GM23338 (cell line): ENCODE measurements at regions not wholly inside any gene's neighbourhood (a gene's known extent, or its start where the extent isn't known, plus 50 kb on each side); places are given as distances from the start of the nearest gene placed in this dataset.
A peak's percentile ranks its signal among the peaks of the same experiment; 100 is the strongest.

ENCODE experiments used
- ATAC-seq: fragments of 200-7000 bp; cut with Tn5 transposase; 3 replicates; pipeline ENCODE4 v1.9.1; 2020
- DNase-seq: peaks from one replicate; pipeline ENCODE4 v3.0.0-alpha.2; 2015; ENCODE audit warnings: low spot score
- H2AFZ ChIP-seq: fragments of 200-600 bp; sonication (generic); 2 replicates; pipeline ENCODE4 v1.8.0; 2016; ENCODE audit warnings: antibody characterized with exemption, mild to moderate bottlenecking, moderate library complexity
- H3F3A ChIP-seq: fragments of 200-600 bp; sonication (generic); replicated peaks from 2 replicates; pipeline ENCODE4 v1.8.0; 2017; ENCODE audit warnings: antibody characterized with exemption, mixed run types, low read depth
- H3K27ac ChIP-seq: fragments of 200-600 bp; sonication (generic); 2 replicates; pipeline ENCODE4 v1.6.1; 2016; ENCODE audit warnings: low read depth
- H3K27me3 ChIP-seq: fragments of 200-600 bp; sonication (generic); 2 replicates; pipeline ENCODE4 v1.8.0; 2016; ENCODE audit warnings: mild to moderate bottlenecking, mixed run types, moderate library complexity; ENCODE audit not compliant: insufficient read depth
- H3K36me3 ChIP-seq: fragments of 200-600 bp; sonication (generic); 2 replicates; pipeline ENCODE4 v1.8.0; 2016; ENCODE audit warnings: mild to moderate bottlenecking; ENCODE audit not compliant: insufficient read depth
- H3K4me1 ChIP-seq: fragments of 200-600 bp; sonication (generic); 2 replicates; pipeline ENCODE4 v1.8.0; 2016; ENCODE audit warnings: mild to moderate bottlenecking, moderate library complexity; ENCODE audit not compliant: insufficient read depth
- H3K4me2 ChIP-seq: fragments of 200-600 bp; sonication (generic); 2 replicates; pipeline ENCODE4 v1.7.1; 2017; ENCODE audit warnings: mixed run types
- H3K4me3 ChIP-seq: fragments of 200-600 bp; sonication (generic); 2 replicates; pipeline ENCODE4 v1.6.1; 2016; ENCODE audit warnings: mixed run types
- H3K79me2 ChIP-seq: fragments of 200-600 bp; sonication (generic); replicated peaks from 2 replicates; pipeline ENCODE4 v1.8.0; 2017; ENCODE audit warnings: mild to moderate bottlenecking; ENCODE audit not compliant: insufficient read depth
- H3K9me2 ChIP-seq: fragments of 200-600 bp; sonication (generic); 2 replicates; pipeline ENCODE4 v1.8.0; 2017; ENCODE audit not compliant: insufficient read depth
- H4K20me1 ChIP-seq: fragments of 200-600 bp; sonication (generic); replicated peaks from 2 replicates; pipeline ENCODE4 v1.8.0; 2017; ENCODE audit warnings: mild to moderate bottlenecking; ENCODE audit not compliant: insufficient read depth
- H3K27ac Mint-ChIP-seq: 2 replicates; pipeline ENCODE4 v1.8.0; 2020; ENCODE audit warnings: inconsistent platforms, mild to moderate bottlenecking, moderate library complexity, mixed read lengths
- H3K27me3 Mint-ChIP-seq: 3 replicates; pipeline ENCODE4 v1.8.0; 2022; ENCODE audit warnings: low read depth, mild to moderate bottlenecking, moderate library complexity, mixed read lengths, inconsistent platforms; ENCODE audit not compliant: insufficient read depth, poor library complexity
- H3K36me3 Mint-ChIP-seq: 3 replicates; pipeline ENCODE4 v1.8.0; 2021; ENCODE audit warnings: low read depth, mild to moderate bottlenecking, inconsistent platforms, moderate library complexity, mixed read lengths
- H3K4me1 Mint-ChIP-seq: 3 replicates; pipeline ENCODE4 v1.8.0; 2020; ENCODE audit warnings: mild to moderate bottlenecking, inconsistent platforms, mixed read lengths
- H3K4me3 Mint-ChIP-seq: 3 replicates; pipeline ENCODE4 v1.8.0; 2021; ENCODE audit warnings: moderate library complexity, mild to moderate bottlenecking, inconsistent platforms, mixed read lengths
- H3K9me3 Mint-ChIP-seq: 3 replicates; pipeline ENCODE4 v1.8.0; 2020; ENCODE audit warnings: moderate library complexity, mild to moderate bottlenecking, inconsistent platforms, mixed read lengths
- CREB1 ChIP-seq: fragments of 250-450 bp; sonication (Bioruptor Pico); IDR thresholded peaks from 2 replicates; pipeline ENCODE4 v1.5.0; 2020; ENCODE audit warnings: low read depth, mild to moderate bottlenecking, moderate library complexity
- EZH2phosphoT487 ChIP-seq: fragments of 200-600 bp; sonication (generic); IDR thresholded peaks from one replicate; pipeline ENCODE4 v1.8.1; 2018; ENCODE audit warnings: antibody characterized with exemption; ENCODE audit not compliant: unreplicated experiment
- NANOG ChIP-seq: IDR thresholded peaks from 2 replicates; pipeline ENCODE4 v1.6.1; 2016; ENCODE audit warnings: antibody characterized with exemption, borderline replicate concordance
- POLR2AphosphoS5 ChIP-seq: IDR thresholded peaks from 2 replicates; pipeline ENCODE4 v1.6.1; 2016; ENCODE audit warnings: antibody characterized with exemption, low read depth
- ZNF331 ChIP-seq: fragments of 250-450 bp; sonication (Bioruptor Pico); IDR thresholded peaks from 2 replicates; pipeline ENCODE4 v1.5.0; 2020; ENCODE audit warnings: low read depth, mild to moderate bottlenecking, moderate library complexity
- TF ChIP-seq, protein P1 (sequence below), 2 experiments: fragments of 200-600 bp in 1 of 2; sonication (generic) in 1 of 2; conservative IDR thresholded peaks; 2 replicates each; pipeline versions ENCODE4 v1.5.1 to v1.6.1; 2016 to 2017; ENCODE audit warnings: antibody characterized with exemption in 2 of 2, low read depth in 2 of 2, mild to moderate bottlenecking in 2 of 2, moderate library complexity in 1 of 2
- TF ChIP-seq, protein P2 (sequence below): IDR thresholded peaks from 2 replicates; pipeline ENCODE4 v1.6.1; 2016; ENCODE audit warnings: antibody characterized with exemption

DNA sequence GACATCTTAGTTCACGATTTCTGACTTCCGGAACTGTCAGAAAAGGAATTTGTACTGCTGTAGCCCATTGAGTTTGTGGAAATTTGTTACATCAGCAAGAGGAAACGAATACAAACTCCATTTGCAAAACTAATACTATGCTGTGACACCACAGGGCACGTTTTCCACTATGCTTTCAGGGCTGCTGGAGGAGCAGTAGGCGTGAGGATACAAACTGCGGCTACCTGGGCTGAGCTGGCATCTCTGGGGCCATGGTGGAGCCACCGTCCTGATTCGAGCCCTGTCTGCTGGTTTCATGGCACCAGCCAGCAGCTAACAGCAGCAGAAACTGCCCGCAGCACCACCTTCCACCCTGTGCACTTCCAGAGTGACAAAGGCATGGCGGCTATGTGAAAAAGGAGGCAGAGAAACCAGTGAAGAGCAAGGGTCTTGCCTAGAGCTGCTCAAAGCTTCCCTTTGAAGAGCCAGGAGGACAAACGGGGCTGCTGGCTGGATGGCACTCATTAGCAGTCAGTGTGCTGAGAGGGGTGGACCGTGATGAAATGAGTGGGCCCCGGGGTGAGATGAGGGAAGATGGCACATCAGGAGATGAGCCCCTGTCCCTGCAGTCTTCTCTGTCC, 58.9 kb upstream of the STX16 start:
- H3K79me2 ChIP-seq: no peaks in the 10 kb centered on the region
- Mint-ChIP-seq H3K4me3 (no peak overlapping the region), H3K4me1 (peaks cover 12% of the 10 kb centered on the region), H3K27me3 (peaks cover 14% of the 10 kb centered on the region), H3K27ac (no peak overlapping the region), H3K36me3 (no peaks in the 10 kb centered on the region), H3K9me3 (no peaks in the 10 kb centered on the region)
- peak; percentile 42; the same call in 1 of the 3 replicates for ATAC-seq
- no peak overlapping the region for H3K27ac ChIP-seq
- H3K36me3 ChIP-seq: no peaks in the 10 kb centered on the region
- H3F3A ChIP-seq: no peaks in the 10 kb centered on the region
- no peaks in the 10 kb centered on the region for H3K9me2 ChIP-seq
- H4K20me1 ChIP-seq: no peaks in the 10 kb centered on the region
- H3K27me3 ChIP-seq: no peaks in the 10 kb centered on the region
- H3K4me1 ChIP-seq: no peaks in the 10 kb centered on the region
- TF ChIP-seq, protein P1, sequence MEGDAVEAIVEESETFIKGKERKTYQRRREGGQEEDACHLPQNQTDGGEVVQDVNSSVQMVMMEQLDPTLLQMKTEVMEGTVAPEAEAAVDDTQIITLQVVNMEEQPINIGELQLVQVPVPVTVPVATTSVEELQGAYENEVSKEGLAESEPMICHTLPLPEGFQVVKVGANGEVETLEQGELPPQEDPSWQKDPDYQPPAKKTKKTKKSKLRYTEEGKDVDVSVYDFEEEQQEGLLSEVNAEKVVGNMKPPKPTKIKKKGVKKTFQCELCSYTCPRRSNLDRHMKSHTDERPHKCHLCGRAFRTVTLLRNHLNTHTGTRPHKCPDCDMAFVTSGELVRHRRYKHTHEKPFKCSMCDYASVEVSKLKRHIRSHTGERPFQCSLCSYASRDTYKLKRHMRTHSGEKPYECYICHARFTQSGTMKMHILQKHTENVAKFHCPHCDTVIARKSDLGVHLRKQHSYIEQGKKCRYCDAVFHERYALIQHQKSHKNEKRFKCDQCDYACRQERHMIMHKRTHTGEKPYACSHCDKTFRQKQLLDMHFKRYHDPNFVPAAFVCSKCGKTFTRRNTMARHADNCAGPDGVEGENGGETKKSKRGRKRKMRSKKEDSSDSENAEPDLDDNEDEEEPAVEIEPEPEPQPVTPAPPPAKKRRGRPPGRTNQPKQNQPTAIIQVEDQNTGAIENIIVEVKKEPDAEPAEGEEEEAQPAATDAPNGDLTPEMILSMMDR (conservative IDR thresholded peaks at IDR 0.05; ENCODE audit: low read depth in 2 of 2): no peak
- TF ChIP-seq EZH2phosphoT487: no peak
- no peak for TF ChIP-seq POLR2AphosphoS5
- TF ChIP-seq ZNF331 (CRISPR knock-in tag): no peak
- no peak for TF ChIP-seq NANOG
- TF ChIP-seq CREB1: no peak
- H3K4me3 ChIP-seq: no peak overlapping the region
- H3K4me2 ChIP-seq: no peak overlapping the region
- DNase-seq: no peak
- peak overlapping the region; percentile 83; the same call in 1 of the 2 replicates for H2AFZ ChIP-seq

DNA sequence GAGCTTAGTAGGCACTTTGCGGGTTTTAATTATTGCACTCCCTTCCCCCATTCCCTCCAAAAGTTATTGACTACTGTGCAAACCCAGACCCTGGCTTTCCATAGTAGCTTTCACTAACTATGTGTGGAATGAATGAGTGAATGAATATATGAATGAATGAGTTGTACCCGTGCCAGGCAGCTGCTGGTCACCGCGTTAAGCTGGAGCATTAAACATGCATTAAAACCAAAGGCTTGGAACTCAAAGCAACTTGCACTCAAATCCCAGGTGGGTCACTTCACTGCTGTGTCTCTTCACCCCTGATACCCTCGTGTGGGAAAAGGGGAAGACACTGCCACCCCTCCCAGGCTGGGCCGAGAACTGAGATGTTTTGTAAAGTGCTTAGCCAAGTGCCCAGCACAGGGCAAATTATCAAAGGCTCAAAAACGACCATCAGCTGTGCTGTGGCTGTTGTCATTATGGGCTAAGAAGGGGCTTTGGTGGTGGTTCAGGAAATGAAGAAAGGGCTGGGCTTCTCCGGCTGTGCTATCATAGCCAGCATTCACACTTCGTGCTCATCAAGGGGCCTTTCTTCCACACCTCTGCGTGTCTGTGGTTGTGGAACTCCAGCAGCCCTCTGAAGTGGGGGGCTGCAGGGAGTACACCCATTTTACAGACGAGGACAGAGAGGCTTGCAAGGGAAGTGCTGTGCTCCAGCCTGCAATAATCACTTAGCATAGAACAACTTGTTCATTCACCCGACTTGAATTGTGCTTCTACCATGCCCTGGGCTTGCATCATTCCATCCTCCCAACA, 60.2 kb upstream of the STX16 start:
- Histone ChIP-seq H2AFZ (no peak overlapping the region), H3K9me2 (no peaks in the 10 kb centered on the region), H3K27me3 (no peaks in the 10 kb centered on the region), H3K4me1 (no peaks in the 10 kb centered on the region), H3K27ac (no peak overlapping the region), H4K20me1 (no peaks in the 10 kb centered on the region), H3K4me3 (no peak overlapping the region), H3K36me3 (no peaks in the 10 kb centered on the region), H3F3A (no peaks in the 10 kb centered on the region), H3K79me2 (no peaks in the 10 kb centered on the region), H3K4me2 (no peak overlapping the region)
- no peak overlapping the region for H3K27ac Mint-ChIP-seq
- peaks cover 12% of the 10 kb centered on the region for H3K4me1 Mint-ChIP-seq
- ATAC-seq: no peak
- no peaks in the 10 kb centered on the region; the same call in 2 of the 3 replicates for H3K9me3 Mint-ChIP-seq
- TF ChIP-seq, protein P2, sequence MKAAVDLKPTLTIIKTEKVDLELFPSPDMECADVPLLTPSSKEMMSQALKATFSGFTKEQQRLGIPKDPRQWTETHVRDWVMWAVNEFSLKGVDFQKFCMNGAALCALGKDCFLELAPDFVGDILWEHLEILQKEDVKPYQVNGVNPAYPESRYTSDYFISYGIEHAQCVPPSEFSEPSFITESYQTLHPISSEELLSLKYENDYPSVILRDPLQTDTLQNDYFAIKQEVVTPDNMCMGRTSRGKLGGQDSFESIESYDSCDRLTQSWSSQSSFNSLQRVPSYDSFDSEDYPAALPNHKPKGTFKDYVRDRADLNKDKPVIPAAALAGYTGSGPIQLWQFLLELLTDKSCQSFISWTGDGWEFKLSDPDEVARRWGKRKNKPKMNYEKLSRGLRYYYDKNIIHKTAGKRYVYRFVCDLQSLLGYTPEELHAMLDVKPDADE: no peak
- no peaks in the 10 kb centered on the region for H3K36me3 Mint-ChIP-seq
- DNase-seq: no peak
- H3K4me3 Mint-ChIP-seq: no peak overlapping the region
- H3K27me3 Mint-ChIP-seq: peaks cover 11% of the 10 kb centered on the region
